GM21360 (cell line): ENCODE measurements at regions not wholly inside any gene's neighbourhood (a gene's known extent, or its start where the extent isn't known, plus 50 kb on each side); places are given as distances from the start of the nearest gene placed in this dataset.

ENCODE experiments used
- ATAC-seq: cut with Tn5 transposase; IDR thresholded peaks from one replicate; pipeline ENCODE4 v1.9.1; 2021; ENCODE audit warnings: mild to moderate bottlenecking, moderate library complexity; ENCODE audit not compliant: unreplicated experiment

DNA sequence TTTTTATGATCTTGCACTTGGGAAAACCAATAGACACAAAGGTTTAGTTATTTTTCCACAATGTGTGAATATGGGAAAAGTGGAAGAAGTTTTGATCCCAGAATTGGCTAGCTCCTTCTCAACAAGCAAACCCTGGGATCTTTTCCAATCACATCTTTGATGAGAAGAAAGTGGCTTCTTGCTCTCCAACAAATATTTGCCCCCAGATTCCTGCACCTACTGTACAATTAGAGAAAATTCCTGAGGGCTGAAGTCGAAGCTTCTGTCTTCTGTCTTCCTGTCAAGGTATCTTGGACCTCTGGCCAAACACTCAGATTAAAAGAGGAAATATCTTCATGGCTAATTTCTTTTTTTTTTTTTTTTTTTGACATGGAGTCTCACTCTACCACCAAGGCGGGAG is 113.1 kb upstream of the SLC45A1 start:
- no peak for ATAC-seq

DNA sequence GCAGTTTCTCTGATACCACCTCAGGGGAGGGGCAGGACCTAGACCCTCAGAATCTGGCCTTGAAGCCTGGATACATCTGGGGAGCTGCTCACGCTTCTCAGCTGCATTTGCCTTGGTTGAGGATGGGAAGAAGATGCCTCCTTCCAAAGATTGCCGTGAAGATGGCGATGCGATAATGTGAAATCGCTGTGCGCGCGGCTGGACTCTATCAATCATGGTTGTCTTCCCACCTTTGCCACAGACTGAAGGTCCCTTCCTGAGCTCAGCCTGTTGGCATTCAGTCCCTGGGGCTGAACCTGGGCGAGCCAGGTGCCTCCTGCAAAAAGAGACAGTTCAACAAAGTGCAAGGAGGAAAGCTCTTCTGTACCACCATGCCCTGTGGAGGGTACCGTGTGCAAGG is 114.4 kb upstream of the SLC45A1 start:
- no peak for ATAC-seq

DNA sequence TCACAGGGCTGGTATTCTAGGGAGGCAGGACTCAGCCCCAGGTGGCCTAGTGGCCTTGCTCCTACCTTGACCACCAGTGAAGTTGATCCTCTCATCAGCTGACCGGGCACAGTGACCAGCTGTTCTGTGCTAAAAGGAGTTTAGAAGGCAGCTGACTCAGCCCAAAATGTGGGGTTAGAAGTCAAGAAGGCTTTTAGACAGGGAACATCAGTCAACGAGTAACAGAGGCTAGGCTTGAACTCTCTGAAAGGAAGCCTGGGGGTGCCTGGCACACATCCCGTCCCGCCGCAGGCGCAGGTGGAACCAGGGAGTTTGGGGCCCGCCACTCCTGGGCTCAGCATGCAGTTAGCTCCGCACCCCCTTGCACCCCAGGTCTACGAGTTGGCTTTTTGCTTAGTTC is 114.9 kb upstream of the SLC45A1 start:
- no peak for ATAC-seq

DNA sequence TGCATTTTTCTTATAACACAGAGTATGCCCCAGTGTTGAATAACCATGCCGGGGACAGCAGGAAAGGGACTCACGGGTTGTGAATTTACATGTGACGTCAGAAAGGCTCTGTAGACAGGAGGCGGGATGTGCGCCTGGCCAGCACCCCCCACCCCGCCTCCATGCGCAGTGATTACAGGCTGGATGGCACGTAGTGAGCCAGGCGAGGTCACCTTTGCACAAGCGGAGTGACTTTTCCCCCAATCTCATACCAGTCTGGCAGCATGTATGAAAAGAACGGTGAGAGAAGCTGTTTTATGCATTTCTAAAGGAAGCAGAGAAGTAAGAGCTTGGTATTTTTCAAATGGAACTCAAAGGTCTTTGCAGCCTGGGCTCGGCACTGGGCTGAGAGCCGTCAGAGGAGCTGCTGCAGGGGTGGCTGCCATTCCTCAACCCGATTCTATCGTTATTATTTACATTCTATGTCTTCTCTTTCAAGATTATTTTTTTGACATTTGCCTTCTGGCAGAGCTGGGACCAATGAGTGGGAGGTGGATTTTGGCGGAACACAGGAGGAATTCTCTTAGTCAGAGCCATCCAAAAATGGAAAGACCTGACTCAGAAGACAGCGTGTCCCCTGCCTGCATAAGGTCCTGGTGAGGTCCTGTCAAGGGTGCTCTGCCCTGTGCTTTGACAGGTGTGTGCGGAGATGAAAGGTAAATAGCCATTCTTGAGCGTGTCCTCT is 115.6 kb upstream of the SLC45A1 start:
- no peak for ATAC-seq

DNA sequence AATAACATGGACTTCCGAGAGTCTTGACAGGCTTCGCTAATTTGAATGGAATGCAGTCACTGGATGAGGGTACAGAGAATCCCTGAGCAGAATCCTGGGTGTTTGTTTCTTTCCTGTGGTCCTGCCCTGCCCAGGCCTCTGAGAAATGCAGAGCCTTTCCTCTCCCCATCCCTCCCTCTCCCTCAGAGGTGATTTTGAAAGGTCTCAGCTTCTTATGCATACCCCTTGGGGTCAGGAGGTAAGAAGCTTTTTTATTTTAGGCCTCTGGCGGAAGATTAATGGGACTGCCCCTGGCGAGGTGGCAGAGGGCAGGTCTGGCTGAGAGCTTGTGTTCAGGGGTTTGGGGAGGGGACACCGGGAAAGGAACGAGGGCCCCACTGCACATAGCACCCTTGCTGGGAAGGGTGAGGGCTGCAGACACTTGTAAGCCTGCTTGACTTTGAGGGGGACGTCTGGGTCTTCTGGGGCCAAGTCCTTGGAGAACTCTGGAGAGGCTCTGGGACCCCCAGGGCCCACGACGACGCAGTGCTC is 116.5 kb upstream of the SLC45A1 start:
- no peak for ATAC-seq

DNA sequence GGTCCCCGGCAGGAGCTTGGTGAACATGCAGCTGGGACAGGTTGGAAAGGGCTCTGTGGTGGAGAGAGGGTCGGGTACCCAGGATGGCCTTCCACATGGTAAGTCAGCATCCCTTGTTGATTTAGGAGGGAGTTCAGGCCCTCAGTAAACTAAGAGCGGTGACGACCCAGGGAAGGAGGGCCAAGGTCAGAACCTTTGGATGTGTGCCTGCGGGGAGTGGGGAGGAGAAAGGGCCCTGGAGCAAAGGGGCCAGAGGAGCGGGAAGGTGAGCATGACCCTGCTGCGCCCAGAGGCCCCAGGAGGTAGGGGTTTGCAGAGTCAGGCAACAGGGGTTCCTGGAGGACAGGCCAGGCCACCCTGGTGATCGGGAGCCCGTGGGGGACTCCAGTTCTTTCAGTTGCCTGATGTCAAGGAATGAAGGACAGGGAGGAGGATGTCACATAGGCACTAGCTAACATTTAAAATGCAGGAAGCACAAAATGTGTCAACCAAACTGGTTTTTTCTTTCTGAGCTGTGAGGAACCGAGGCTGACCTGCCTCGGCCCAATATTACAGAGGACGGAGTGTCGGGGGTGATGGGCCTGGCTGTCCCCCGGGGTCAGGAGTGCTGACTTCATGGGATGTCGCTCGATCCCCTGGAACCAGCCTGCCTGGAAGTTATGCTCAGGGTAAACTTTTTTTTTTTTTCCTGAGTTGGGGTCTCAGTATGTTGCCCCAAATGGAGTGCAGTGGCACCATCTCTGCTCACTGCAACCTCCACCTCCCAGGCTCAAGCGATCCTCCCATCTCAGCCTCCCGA is 117.4 kb upstream of the SLC45A1 start:
- no peak for ATAC-seq

DNA sequence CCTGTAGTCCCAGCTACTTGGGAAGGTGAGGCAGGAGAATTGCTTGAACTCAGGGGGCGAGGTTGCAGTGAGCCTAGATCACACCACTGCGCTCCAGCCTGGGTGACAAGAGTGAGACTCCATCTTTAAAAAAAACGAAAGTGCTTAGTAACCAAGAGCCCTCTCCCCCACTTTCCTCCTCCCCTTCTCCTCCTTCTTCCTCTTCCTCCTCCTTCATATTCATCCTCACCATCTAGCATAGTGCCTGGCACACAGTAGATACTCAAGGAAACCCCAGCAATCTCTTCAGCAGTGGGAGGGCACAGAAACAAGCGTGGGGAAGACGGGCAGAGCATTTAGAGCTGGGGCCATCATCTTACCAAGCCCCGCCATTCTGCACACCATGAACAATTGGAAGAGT is 119.4 kb upstream of the SLC45A1 start:
- ATAC-seq, result no peak

DNA sequence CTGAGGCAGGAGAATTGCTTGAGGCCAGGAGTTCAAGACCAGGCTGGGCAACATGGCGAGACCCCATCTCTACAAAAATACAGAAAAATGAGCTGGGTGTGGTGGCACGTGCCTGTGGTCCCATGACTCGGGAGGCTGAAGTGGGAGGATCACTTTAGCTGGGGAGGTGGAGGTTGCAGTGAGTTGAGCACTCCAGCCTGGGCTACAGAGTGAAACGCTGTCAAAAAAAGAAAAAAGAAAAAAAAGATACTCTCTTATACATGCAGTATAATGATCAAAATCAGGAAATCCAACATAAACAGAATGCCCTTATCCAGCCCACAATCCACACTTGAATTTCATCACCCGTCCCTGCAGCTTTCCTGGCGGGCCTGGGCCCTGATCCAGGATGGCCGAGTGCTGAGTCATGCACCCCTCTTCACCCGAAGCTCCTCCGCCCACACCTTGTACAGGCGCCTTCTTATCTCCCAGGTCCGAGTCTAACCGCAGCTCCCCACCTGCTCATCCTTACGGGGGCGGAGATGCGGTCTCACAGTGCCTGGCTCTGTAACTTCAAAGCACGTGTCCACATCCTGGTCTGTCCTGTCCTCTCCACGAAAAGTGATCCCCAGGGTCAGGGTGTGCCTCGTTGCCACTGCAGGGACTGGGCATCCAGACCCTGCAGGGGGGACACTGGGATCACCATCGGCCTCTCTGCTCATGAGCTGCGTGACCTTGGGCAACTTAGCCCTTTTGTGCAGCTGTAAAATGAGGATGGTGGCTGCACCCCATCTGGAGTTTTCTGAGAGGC is 120.2 kb upstream of the SLC45A1 start:
- ATAC-seq, result no peak

DNA sequence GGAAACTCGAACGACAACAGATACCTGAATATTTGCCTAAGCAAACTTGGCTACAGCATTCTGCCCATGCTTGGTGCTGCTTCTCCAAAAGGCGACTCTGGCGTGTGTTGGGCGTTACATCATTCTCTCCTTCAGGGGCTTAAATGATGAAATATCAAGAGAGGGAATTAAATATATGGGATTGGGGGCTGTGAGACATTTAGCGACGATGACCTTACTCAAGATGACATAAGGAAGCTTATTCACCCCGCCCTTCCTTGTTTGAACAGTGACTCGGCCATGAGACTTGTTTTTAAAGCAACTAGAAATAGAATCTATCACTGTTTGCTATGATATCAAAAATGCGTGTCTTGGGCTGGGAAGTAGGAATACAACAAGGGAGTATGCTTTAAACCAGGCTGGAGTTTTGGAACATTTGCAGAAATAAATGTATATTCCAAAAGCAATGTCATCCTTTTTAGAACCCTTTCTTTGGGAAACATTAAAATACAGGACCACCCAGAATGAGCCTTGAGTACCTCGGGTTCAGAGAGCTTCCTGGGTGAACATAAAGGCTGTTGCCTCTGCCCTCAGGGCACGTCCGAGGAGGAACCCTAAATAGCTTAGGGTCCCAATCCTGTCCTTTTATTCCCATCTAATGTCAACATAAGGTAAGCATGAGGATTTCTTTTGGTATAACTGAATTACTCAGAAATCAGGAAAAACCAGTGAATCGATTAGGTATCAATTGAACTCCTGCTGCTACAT is 123.3 kb upstream of the SLC45A1 start:
- no peak for ATAC-seq

DNA sequence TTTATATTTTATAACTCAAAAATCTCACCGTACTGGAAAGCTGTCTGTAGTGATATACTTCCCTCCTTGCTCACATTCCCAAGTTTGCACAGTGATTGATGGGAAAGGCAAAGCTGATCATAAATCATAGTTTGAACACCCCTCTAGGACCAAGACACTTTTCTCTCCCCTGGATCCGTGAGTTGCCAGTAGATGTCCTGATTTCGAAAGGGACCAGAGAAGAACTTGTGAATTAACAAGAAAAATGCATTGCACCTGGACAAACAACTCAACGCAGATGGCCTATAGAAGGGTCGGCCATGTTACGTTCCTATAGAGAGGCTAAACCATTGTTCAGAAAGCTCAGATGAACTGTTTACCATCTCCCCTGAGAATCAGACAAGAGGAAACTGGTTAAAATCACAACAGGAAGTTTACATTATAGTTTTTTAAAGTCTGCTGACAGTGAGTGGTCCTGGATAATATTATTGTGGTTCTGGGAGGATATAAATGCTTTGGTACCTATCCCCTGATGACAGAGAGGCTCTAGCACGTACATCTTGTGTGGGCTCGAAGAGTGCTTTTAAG is 124.0 kb upstream of the SLC45A1 start:
- ATAC-seq, result no peak

DNA sequence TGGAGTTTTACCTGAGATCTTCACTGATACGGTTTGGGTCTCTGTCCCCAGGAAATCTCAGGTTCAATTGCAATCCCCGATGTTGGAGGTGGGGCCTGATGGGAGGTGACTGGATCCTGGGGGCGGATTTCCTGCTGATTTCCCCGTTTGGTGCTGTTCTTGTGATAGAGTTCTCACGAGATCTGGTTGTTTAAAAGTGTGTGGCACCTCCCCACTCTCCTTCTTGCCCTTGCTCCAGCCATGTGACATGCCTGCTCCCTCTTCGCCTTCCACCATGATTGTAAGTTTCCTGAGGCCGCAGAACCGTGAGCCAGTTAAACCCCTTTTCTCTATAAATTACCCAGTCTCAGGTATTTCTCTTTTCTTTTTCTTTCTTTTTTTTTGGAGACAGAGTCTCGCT is 126.4 kb upstream of the SLC45A1 start:
- ATAC-seq, result no peak

DNA sequence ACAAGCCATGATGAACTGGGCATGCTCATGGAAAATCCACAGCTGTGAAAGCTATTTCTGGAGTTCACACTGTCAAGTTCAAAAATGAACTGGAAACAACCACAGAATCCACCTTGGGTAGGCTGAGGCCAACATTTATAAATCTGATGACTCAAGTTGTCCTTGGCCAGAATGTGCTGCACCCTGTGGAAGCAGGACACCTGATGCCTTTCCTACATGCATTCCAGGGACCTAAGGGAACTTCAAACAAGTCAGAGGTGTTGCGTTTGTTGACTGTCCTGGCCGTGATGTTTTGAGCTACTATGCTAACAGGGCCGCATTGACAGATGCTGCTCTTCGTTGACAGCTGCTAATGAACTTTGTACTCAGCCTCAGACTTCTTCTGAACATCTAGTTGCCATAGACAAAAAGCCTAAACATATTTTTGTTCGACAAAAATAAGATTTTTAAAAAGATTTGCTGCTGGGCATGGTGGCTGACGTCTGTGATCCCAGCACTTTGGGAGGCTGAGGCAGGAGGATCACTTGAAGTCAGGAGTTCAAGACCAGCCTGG is 127.9 kb upstream of the SLC45A1 start:
- no peak for ATAC-seq

DNA sequence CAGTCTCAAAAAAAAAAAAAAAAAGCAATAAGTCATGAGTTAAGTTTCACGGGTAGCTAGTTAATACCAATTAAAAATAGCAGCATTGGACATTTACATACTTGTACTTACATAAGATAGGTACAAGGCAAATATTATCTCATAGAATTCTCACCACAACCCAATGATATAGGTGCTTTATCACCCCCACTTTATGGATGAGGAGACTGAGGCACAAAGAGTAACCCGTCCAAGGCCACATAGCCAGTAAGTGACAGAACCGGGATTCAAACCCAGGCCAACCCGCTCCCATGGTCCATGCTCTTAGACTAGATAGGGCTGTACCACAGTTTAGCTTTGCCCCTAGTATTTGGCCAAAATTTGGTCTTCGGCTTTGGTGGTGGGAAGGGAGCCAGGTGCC is 132.5 kb upstream of the SLC45A1 start:
- ATAC-seq, result no peak

DNA sequence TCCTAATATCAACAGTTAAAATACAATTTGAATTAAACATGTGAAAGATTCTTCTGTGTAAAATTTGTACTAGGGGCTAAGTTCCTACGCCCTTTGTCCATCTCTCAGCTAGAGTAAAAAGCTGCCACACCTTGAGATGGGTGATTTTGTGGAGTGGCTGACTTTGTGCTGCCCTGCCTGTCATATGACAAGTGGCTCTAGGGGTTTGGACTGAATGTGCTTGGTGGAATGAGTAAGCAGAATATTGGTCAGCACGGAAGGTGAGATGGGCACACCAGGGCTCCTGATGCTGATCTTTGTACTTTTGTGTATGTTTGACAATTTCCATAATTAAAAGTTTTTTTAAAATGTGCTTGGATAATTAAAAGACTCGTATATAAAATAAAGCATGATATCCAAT is 133.6 kb upstream of the SLC45A1 start:
- ATAC-seq, result no peak

DNA sequence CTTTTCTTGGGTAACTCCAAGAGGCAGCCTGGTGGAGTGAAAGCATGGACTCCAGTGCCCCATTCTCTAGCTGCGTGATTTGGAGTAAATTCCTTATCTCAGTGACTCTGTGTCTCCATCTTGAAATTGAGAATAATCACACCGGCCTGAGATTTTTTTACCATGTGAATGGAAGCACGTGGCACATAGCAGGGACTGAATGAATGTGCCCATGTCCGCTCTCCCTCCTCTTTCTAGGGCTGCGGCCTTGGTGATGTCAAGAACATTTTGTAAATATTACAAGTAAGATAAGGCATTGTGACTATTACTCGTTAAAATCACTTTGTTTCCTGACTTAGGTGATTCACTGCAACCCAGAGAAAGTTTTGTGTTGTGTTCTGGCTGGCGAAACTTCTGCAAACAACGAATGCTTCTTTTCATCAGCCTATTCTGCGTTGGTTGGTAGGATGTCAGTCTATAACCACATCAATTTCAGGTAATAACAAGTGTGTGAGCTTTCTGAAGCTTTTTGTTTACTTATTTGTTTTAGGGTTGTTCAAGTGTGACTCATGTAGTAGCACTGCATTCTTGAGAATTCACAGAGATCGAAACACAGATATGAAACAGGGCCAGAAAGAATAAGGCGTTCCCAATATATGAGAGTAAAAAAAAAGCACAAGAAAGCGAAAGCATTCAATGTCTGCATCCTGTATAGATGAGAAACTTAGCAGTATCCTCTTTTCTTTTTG is 135.7 kb upstream of the SLC45A1 start:
- ATAC-seq, result no peak

DNA sequence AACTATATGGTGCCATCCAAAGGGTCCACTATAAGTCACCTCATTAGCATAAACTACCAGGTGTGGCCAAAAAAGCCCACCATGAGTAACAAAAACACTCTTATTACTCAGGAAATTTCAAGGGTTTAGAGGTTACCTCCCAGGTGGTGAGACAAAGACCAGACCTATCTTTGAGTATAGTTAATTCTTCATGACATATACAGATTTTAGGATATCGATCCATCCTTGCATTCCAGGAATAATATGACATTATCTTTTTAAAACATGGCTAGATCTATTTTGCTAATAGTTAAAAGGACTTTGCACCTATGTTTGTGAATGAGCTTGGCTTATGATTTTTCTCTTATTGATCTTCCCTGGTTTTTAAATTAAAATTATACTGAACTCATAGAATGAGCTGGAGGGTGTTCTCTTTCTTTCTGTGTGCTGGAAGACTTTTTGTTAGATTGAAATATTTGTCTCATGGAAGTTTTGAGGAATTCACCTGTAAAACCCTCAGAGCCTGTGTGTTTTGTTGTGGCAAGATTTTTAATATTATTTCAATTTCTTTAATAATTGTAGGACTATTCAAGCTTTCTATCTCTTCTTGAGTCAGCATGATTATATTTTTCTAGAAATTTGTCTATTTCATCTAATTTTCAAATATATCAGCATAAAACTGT is 138.7 kb upstream of the SLC45A1 start:
- no peak for ATAC-seq

DNA sequence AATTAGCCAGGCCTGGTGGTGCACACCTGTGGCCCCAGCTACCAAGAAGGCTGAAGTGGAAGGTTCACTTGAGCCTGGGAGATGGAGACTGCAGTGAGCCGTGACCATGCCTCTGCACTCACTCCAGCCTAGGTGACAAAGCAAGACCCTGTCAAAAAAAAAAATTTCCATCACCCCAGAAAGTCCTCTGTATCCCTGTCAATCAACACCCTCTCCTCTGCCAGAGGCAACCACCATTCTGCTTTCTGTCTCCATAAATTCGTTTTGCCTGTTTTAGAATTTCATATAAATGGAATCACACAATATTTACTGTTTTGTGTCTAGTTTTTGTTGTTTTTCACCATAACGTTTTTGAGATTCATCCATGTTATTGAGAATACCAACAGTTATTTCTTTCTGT is 141.6 kb upstream of the SLC45A1 start:
- no peak for ATAC-seq

DNA sequence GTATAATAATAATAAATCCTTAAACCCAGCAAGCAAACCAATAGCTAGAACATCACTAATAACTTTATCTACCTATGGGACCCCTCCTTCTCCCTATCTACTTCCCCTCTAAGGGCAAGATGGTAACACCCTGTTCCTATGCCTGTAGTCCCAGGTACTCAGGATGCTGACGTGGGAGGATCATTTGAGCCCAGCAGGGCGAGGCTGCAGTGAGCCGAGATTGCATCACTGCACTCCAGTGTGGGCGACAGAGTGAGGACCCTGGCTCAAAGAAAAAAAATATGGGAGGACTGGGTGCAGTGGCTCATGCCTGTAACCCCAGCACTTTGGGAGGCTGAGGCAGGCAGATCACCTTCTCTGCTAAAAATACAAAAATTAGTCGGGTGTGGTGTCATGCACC is 143.1 kb upstream of the SLC45A1 start:
- no peak for ATAC-seq
